GM19043 (cell line): ENCODE measurements at regions not wholly inside any gene's neighbourhood (a gene's known extent, or its start where the extent isn't known, plus 50 kb on each side); places are given as distances from the start of the nearest gene placed in this dataset.

Experiments used
- ATAC-seq: cut with Tn5 transposase; IDR thresholded peaks from one replicate; pipeline ENCODE4 v1.9.1; 2021; ENCODE audit warnings: low read depth; ENCODE audit not compliant: unreplicated experiment

DNA sequence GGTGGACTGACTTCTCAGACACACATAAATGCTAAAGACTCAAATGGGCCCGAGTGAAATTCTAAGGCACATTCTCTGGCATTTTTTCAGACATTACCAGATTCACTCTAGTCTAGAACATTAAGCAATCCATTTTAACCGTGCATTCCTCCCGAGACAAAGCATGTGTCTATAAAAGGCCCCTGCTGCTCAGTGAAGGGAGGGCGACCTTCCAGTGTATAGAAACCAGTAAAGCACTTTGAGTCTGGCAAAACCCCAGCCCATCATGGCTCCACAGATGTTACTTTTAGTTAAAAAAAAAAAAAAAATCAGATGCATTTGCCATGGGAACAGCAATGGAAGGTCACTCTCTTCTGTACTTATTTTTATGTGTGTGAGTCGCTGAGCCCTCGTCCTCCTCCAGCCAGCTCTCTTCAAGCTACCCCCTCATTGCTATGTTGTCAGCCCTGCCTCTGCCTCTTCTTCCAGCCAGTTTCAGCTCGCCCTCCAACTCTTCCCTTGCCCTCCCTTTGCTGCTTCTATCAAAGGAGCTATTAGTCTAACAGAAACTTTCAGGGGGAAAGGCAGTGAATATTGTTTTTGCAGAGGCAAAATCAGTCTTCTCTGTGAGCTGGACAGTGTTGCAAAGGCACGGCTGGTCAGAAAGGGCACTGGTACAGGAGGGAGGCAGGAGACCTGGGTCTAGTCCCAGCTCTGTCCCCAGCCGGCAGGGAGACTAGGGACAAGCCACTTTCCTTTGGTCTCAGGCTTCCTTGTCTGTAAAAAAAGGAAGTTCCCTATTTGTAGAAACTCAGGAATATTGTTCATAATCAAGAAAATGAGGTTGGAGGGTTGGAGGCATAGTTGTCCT, 644.2 kb downstream of the ZNF674 start:
- ATAC-seq = no peak

DNA sequence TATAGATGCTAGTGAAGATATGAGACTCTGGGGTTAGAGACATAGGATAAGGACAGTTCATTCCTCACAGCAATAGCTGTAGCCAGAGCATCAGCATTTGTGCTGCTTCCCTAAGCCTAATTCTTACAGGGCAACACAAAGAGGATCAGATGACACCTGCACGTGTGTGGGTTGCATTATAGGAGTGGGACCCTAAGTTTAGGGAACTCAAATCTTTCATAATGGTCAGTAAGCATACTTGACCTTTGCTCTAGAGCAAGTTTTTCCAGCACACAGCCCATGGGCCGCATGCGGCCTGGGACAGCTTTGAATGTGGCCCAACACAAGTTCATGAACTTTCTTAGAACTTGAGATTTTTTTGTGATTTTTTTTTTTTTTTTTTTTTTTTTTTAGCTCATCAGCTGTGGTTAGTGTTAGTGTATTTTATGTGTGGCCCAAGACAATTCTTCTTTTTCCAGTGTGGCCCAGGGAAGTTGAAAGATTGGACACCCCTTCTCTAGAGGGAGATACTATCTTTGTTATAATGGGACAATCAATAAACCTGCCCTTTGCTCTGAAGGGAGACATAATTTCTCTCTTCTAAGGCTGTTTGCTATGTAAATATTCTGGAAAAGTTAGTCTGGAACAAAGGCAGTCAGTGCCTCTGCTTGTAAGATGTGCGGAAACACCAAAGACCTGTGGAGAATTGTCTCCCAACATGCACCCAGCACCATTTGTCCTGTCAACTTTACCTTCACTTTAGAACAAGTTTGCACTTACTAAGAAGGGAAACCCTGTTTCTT, 650.2 kb downstream of the ZNF674 start:
- no peak for ATAC-seq

DNA sequence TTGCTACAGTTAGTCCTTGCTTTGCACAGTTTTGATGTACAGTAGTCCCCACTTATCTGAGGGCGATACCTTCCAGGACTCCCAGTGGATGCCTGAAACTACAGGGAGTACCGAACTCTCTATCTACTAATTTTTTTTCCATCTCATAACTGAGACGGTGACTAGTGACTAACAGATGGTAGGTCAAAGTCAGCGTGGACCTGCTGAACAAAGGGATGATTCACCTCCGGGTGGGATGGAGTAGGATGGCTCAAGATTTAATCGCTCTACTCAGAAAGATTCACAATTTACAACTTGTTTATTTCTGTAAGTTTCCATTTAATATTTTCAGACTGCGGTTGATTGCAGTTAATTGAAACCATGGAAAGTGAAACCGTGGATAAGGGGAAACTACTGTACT, 655.8 kb downstream of the ZNF674 start:
- ATAC-seq = no peak

DNA sequence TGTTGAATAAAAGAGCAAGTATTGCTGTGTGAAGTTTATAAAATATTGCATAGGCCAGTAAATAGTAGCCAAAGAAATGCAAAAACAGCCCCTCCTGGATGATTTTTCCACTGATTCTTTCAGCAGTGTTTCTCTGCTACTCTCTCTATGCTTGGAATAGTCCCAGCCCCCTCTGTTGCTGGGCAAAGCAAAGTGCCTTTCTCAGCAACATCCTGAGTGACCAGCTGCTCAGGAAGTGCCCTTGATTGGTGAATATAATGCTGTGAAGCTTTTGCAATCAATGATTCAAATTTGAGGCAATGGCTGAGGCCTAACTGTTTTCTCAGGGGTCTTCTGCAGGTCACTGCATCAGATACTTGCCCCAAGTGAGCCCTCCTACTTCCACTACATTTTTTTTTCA, 656.7 kb downstream of the ZNF674 start:
- ATAC-seq = no peak

DNA sequence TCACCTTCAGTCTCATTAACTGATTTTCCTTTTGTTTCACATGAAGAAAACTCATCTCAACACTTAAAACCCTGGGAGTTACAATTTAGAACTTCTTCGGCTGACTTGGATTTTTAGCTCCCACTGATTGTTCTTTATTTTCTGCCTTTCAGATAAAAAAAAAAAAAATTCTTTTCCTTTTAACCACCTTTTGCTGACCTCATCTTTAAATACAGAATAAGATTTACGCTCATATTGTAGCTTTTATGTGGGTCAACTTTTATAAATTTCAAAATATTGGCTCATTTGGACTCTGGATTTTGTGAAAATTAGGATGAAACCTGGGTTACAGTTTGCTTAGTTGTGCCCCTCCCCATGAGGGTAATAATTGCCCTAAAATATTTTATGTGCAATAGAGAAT, 659.3 kb downstream of the ZNF674 start:
- no peak for ATAC-seq

DNA sequence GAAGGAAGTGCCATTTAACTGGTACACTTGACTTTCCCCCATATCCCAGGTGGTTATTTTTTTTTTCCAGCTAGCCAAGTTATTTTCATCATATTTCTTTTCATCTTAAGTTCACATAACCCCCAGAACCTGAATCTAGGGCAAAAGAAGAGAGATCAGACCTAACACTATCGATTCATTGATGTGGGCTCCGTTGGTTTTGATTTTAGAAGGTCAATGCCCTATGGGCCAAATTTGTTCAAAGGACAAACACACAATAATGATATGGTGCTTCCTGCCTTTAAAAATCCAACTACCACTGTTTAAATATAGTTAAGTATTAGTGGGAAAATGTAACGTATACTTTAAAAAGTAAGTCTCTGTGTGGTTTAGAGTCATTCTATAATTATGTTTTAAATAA, 665.7 kb downstream of the ZNF674 start:
- no peak for ATAC-seq

DNA sequence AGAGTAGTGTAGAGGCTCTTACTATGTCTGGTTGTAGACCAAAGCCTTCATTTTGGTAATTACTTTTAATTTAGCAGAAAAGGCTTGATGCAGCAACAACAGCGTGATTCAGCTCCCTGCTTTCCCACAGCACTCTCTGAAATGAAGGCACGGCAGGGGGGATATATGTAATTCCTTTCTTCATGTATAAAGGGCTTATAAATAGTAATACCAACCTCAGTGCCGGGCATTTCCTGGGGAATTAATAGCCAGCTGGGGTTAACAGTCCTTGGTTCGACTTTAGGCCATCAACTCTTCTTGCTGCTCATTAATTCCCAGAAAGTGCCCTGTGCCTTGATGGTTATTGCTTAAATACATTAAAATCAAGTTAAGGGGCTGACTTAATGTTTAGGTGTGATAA, 669.0 kb downstream of the ZNF674 start:
- no peak for ATAC-seq

DNA sequence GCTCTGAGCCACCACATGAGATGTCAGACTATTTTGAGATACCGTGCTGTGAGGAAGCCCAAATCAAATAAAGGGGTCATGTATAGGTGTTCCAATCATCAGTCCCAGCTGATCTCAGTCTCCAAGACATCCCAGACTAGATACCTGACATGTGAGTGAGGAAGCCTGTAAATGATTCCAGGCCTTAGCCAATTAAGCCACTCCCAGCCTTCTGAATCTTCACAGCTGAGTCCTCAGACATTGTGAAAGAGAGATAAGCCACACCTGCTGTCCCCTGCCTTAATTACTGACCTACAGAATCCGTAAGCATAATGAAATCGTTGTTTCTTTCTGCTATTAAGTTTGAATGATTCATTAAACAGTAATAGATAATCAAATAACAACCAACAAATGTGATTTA, 671.4 kb downstream of the ZNF674 start:
- ATAC-seq = no peak

DNA sequence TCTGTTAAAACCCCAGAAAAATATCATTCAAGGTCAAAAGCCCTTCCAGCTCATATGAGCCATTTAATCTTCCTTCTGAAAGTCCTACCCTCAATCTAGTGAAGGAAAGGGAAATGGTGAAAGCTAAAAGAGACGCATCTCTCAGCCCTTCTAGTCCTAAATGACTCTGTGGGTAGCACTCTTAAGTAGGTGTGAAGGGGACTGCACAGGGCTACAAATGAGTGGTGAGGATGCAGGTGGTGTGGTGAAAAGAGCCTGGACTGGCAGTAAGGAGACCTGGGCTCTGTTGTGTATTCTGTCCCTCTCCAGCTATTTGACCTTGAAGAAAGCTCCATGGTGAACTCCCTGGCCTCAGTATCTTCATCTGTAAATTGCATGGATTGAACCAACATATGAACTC, 671.8 kb upstream of the DIPK2B start:
- no peak for ATAC-seq

DNA sequence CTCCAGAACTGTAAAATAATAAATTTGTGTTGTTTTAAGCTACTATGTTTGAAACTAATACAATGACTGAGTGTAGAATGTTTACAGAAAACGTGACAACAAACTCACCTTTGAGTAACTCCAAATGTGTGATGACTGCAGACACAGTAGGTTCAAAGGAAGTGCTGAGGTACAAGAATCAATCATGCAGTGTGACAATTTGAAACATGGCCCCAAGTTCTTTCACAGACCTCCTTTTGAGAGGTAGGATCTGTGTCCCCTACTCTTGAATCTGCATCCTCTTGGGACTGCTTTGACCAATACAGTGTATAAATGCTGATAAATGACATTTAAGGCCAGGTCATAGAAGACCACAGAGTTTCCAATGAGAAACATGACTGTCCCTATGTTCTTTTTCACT, 667.7 kb upstream of the DIPK2B start:
- no peak for ATAC-seq

DNA sequence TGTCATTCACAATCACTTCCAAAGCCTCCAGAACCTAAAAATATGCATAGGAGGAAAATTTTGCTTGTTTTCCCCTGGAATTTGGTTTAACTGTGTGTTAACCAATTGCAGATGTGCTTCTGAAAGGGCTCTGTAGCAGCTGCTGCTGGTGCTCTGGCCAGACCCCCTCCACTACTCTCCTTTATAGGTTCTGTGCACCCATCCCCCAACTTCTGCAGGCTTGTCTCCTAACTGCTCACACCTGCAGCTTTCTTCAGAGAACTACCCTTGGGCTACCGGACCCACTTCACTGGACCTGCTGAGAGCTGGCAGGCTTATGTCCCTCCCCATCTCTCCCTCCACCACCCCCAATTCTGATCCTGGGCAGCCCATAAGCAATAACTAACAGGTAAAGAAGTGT, 662.1 kb upstream of the DIPK2B start:
- no peak for ATAC-seq

DNA sequence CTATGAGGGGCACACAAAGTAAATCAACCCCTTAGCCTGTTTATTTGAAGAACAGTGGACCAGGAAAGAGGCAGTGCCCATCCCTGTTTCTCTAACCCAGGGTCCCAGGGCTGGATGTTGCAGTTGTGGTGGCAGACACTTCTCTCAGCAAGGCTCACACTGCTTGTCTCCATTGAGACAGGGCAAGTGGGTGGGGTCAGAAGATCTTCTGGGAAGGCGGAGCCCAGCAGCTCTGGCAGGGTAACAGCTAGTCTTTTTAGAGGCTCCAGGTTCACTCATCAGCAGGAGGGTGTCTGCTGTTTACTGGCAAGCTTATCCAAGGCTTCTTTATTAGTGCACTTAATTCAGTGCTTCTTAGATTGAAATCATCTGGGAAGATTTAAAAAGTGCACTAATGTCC, 659.8 kb upstream of the DIPK2B start:
- no peak for ATAC-seq

DNA sequence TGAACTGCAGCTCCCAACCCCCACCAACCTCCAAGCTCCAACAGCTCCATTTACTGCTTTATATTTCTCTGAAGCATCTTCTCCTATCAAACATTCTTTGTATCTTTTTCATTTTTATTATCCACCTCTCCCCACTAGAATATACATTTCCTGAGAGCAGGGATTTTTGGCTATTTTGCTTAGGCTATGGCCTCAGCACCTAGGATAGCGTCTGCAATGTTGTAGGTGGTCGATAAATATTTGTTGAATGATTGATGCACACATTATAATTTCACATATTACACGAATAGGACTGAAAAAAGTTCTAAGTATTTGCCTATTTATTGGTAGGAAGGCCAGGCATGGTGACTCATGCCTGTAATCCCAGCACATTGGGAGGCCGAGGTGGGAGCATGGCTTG, 658.7 kb upstream of the DIPK2B start:
- ATAC-seq = no peak

DNA sequence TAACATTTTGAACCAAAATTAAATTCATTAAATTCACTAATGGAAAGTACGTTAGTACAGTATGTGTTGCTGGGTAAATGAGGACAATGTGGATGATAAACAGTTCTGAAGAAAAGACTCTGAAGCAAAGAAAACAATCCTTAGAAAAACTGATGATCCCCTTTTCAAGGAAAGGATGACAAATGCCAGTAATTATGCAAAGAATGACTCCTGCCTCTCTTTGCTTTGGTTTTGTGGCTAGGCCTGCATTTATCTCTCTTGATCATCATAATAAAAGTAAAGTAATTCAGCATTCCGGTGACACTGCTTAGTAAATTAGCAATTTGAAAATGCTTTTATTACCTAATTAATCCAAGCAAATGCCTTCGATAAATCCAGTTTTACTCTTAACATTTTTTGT, 652.2 kb upstream of the DIPK2B start:
- ATAC-seq = no peak

DNA sequence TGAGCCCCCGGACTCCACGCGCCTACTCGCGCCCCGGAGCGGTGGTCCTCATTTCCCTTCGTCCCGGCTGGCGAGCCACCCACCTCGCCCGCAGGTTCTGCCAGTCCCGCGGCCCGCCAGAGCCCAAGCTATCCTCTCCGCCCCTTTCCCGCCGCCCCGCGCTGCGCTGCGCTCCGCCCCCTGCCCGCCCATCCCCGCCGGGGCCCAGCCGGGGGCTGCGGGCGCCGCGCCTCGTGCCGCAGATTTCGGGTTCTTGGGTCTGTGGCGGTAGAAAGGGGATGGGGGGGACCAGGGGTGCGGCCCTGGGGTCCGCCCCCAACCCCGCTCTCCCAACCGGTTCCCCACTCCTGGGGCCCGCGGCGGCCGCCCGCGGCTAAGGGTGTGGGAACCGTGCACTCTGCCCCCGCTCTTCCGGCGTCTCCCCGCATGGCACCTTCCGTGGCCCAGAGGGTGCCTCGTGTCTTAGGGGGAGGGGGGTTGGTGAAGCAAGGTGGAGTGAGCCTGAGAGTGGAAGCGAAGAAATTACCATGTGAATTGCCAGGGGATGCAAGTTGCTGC, 650.8 kb upstream of the DIPK2B start:
- ATAC-seq = no peak

DNA sequence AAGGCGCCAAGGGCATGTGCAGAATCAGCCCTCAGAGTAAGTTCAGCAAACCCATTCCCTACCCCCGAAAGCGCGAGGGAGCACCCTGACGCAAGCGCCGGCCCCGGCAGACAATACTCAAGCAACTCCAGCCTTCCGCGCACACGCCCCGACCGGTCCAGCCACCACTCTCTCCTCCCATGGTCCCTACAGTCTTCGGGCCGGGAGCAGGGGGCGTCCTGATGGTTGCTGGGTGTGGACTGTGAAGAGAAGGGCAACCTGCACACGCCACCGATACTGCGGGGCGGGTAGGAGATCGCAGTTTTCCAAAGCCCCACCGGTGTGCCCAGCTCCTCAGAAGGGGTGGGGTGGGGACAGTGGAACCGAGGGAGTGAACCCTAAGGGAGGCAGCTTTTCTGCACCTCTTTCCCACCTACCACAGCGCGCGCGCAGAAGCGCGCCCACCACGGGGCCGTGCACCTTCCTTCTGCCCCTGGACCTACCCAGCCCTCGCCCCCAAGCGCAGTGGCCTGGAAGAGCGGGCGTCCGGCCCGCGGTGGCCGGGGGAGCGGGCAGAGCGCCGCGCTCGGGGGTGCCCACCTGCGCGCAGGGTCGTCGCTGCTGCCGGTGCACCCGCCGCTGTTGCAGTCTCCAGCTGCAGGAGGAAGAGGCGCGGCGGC, 650.2 kb upstream of the DIPK2B start:
- ATAC-seq = no peak

DNA sequence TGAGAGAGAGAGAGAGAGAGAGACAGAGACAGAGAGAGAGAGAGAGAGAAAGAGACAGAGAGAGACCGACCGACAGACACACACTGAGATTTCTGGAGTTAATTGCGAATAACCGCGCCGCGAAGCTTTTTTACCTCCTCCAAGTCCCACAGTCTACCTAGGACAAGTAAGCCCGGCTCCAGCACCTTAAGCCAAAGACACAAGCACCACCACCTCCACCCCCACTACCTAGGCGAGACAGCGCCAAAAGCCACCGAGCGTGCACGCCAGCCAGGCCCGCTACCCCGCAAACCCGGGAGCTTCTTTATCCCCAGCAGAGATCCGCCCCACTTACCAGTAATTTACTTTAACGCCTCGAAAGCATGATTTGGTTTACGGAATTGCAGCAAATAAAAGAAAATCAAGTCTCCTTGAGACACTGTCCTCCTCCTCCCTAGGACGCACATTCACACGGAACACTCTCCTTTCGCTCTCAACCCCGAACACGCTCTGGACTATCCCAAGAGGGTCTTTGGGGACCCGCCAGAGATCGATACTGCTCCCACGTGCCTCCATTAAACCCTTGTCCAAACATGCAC, 649.6 kb upstream of the DIPK2B start:
- ATAC-seq = no peak

DNA sequence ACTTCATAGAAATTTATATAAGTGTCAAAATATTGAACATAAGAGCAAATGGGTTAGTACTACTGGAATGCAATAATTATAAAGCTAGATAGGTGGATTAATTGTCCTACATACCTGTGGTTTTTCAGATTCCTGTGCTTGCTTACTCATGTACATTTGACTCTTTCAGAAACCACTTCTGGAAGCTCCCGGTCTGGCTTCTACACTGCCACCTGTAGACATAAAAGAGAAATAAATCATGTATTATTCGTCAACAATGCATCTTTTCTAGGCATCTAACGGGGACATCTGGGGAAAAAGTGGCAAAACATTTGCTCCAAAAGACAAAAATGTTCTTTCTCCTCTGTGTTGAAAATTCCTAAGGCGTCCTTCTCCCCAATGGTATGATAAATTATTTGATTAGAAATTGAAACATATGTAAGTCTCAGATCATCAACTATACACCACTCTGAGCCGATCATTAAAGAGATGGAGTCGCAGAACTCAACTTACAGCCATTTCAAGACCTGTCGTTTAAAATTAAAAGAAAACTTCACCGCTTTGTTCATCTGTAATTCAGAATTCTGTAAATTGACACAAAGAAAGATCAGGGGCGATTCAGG, 648.7 kb upstream of the DIPK2B start:
- no peak for ATAC-seq

DNA sequence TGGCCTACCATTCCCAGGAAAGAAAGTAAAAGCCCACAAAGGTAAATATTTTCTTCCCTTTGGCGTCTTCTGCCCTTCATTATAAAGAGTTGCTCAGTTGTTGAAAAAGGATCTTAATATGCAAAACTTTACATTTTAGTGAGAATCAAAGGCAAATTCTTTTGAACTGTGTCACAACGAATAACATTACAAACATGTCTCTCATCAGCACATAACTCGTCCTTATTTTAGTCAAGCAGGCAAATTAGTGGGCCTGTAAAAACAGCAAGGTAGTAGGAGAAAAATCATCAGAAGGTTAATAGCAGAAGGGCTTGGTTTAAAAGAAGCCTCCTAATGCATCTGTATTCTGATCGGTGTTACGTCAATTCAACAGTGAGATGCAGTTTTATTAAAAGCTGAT, 647.3 kb upstream of the DIPK2B start:
- ATAC-seq = no peak

DNA sequence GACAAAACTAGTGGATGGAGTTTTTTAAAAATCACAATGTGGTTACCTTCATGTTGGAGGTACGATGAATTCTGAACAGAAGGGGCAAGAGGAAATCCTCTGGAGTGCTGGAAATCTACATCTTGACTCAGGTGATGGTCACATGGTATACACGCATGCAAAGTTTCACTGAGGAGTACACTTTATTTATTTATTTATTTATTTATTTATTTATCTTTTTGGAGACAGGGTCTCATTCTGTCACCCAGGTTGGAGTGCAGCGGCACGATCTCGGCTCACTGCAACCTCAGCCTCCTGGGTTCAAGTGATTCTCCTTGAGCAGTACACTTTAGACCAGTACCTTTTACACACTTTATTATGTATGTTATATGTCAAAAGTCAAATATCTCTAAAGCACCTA, 645.7 kb upstream of the DIPK2B start:
- no peak for ATAC-seq

DNA sequence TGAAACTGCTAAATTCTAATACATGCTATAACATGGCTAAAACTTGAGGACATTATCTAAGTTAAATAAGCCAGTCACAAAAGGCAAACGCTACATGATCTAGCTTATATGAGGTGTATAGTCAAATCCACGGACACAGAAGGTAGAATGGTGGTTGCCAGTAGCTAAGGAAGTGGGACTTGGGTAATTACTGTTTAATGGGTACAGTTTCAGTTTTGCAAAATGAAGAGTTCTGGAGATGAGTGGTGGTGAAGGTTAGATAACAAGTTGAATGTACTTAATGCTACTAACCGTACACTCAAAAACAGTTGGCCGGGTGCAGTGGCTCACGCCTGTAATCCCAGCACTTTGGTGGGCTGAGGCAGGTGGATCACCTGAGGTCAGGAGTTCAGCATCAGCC, 644.5 kb upstream of the DIPK2B start:
- no peak for ATAC-seq
